Naive thymus-derived CD4-positive, alpha-beta T cell (primary cell): ENCODE measurements at regions not wholly inside any gene's neighbourhood (a gene's known extent, or its start where the extent isn't known, plus 50 kb on each side); places are given as distances from the start of the nearest gene placed in this dataset.

ENCODE experiments used
- ATAC-seq: fragments of 150-1000 bp; cut with Tn5 transposase; 2 replicates; pipeline ENCODE4 v1.10.0; 2021; ENCODE audit warnings: mild to moderate bottlenecking, moderate library complexity
- CTCF ChIA-PET: fragments of 350-600 bp; sonication (Branson Sonifier 250); formaldehyde crosslinking; loops from one replicate; lab custom pipeline; 2021; ENCODE audit warnings: antibody characterized with exemption; lab: Charles Lee
- POLR2A ChIA-PET: fragments of 350-600 bp; sonication (Branson Sonifier 250); formaldehyde crosslinking; loops from one replicate; lab custom pipeline; 2021; ENCODE audit warnings: antibody characterized with exemption, inconsistent platforms; lab: Charles Lee
- DNase-seq, 9 donors: peaks; one replicate each; pipeline versions ENCODE4 v3.0.0 to v3.0.0-alpha.2; 2020 to 2022; ENCODE audit warnings: mixed read lengths in 1 of 9
- H3K27ac ChIP-seq: one replicate; pipeline ENCODE4 v1.7.0; 2013; ENCODE audit warnings: mild to moderate bottlenecking, low read depth, low read length, moderate library complexity
- H3K27me3 ChIP-seq, 2 donors: one replicate each; pipeline ENCODE4 v1.7.0; 2013; ENCODE audit warnings: low read length in 2 of 2, mild to moderate bottlenecking in 2 of 2, moderate library complexity in 2 of 2; ENCODE audit not compliant: control insufficient read depth in 2 of 2, insufficient read depth in 2 of 2
- H3K36me3 ChIP-seq, 3 experiments: 1 replicate in 2 of 3; 2 replicates in 1 of 3; pipeline ENCODE4 v1.7.0; 2013; ENCODE audit warnings: low read length in 3 of 3, mild to moderate bottlenecking in 3 of 3, moderate library complexity in 1 of 3; ENCODE audit not compliant: insufficient read depth in 3 of 3, control insufficient read depth in 2 of 3
- H3K4me1 ChIP-seq, 2 donors: one replicate each; pipeline ENCODE4 v1.7.0; 2013; ENCODE audit warnings: low read length in 2 of 2, mild to moderate bottlenecking in 2 of 2, moderate library complexity in 1 of 2; ENCODE audit not compliant: control insufficient read depth in 2 of 2, insufficient read depth in 2 of 2
- H3K4me3 ChIP-seq: 2 replicates; pipeline ENCODE4 v1.7.0; 2013; ENCODE audit warnings: mild to moderate bottlenecking, low read length
- H3K9me3 ChIP-seq, 3 experiments: 1 replicate in 2 of 3; 2 replicates in 1 of 3; pipeline ENCODE4 v1.7.0; 2013; ENCODE audit warnings: low read length in 3 of 3; ENCODE audit not compliant: control insufficient read depth in 2 of 3
- H3K27ac Mint-ChIP-seq, 9 donors: one replicate each; pipeline ENCODE4 v1.8.0; 2020 to 2022; ENCODE audit warnings: mixed read lengths in 9 of 9, mild to moderate bottlenecking in 8 of 9, moderate library complexity in 5 of 9, inconsistent platforms in 2 of 9
- H3K27me3 Mint-ChIP-seq, 5 donors: one replicate each; pipeline ENCODE4 v1.8.0; 2021 to 2022; ENCODE audit warnings: mixed read lengths in 5 of 5, mild to moderate bottlenecking in 1 of 5
- H3K36me3 Mint-ChIP-seq, 5 donors: one replicate each; pipeline ENCODE4 v1.8.0; 2020 to 2022; ENCODE audit warnings: mixed read lengths in 5 of 5, mild to moderate bottlenecking in 3 of 5, inconsistent platforms in 1 of 5
- H3K4me1 Mint-ChIP-seq, 7 donors: one replicate each; pipeline ENCODE4 v1.8.0; 2020 to 2022; ENCODE audit warnings: mixed read lengths in 7 of 7, mild to moderate bottlenecking in 3 of 7, inconsistent platforms in 1 of 7
- H3K4me3 Mint-ChIP-seq, 10 donors: one replicate each; pipeline ENCODE4 v1.8.0; 2020 to 2022; ENCODE audit warnings: mild to moderate bottlenecking in 10 of 10, mixed read lengths in 10 of 10, moderate library complexity in 6 of 10, inconsistent platforms in 2 of 10
- H3K9me3 Mint-ChIP-seq, 11 donors: one replicate each; pipeline ENCODE4 v1.8.0; 2020 to 2022; ENCODE audit warnings: mixed read lengths in 11 of 11, mild to moderate bottlenecking in 4 of 11, inconsistent platforms in 1 of 11, moderate library complexity in 1 of 11
- intact Hi-C, 2 donors: fragments of 100-400 bp; cut with micrococcal nuclease; formaldehyde crosslinking; loops; one replicate each; pipeline ENCODE4 v1.15.1; 2023

DNA sequence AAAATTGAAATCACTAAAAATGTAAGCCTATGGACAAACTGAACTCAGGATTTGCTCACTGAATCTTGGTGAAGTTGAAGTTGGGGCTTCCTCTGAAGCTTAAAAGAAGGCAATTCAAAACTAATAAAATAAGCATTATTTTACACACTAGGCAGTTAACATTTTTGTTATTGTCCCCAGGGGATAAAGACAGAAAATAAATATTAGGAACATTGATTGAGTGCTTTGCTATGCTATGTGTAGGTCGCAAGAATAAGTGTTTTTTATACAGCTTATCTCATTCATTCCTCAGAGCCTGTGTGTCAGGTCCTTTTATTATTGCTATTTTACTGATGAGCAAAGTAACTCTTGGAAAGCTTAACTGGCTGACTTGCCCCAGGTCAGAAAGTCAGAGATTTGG is 82.2 kb downstream of the ZNF608 start:
- no peak overlapping the region for H3K4me3 Mint-ChIP-seq
- no peaks in the 10 kb centered on the region for H3K27me3 ChIP-seq
- no peak overlapping the region for H3K27ac Mint-ChIP-seq
- no peaks in the 10 kb centered on the region for H3K9me3 ChIP-seq
- ATAC-seq, result no peak
- intact Hi-C loops, result no loop called here
- H3K36me3 Mint-ChIP-seq, result no peaks in the 10 kb centered on the region
- H3K27me3 Mint-ChIP-seq, result peaks cover 11 to 38% (median 16%) of the 10 kb centered on the region in 5 donors
- peaks cover 0 to under 1% (median 0%) of the 10 kb centered on the region in 7 donors for H3K4me1 Mint-ChIP-seq
- H3K36me3 ChIP-seq, result no peaks in the 10 kb centered on the region
- no peak overlapping the region for H3K4me3 ChIP-seq
- H3K9me3 Mint-ChIP-seq, result peaks cover 0 to 1% (median 0%) of the 10 kb centered on the region in 11 donors
- DNase-seq, result no peak
- ChIA-PET POLR2A (no interaction called here), CTCF (no interaction called here)
- no peak overlapping the region for H3K27ac ChIP-seq
- H3K4me1 ChIP-seq, result no peaks in the 10 kb centered on the region

GRCh38 chr5:124663101-124663506 is 83.3 kb downstream of the ZNF608 start:
- no peak overlapping the region for H3K4me3 Mint-ChIP-seq
- no peaks in the 10 kb centered on the region for H3K36me3 Mint-ChIP-seq
- ATAC-seq (no peak), DNase-seq (no peak)
- no peaks in the 10 kb centered on the region for H3K9me3 Mint-ChIP-seq
- Histone ChIP-seq H3K27ac (no peak overlapping the region), H3K9me3 (no peaks in the 10 kb centered on the region), H3K36me3 (no peaks in the 10 kb centered on the region), H3K27me3 (no peaks in the 10 kb centered on the region), H3K4me1 (no peaks in the 10 kb centered on the region), H3K4me3 (no peak overlapping the region)
- no peak overlapping the region for H3K27ac Mint-ChIP-seq
- CTCF ChIA-PET, result no interaction called here
- peaks cover 0 to 4% (median 0%) of the 10 kb centered on the region in 7 donors for H3K4me1 Mint-ChIP-seq
- intact Hi-C loops, result no loop called here
- H3K27me3 Mint-ChIP-seq, result peaks cover 13 to 47% (median 20%) of the 10 kb centered on the region in 5 donors
- POLR2A ChIA-PET, result no interaction called here

DNA sequence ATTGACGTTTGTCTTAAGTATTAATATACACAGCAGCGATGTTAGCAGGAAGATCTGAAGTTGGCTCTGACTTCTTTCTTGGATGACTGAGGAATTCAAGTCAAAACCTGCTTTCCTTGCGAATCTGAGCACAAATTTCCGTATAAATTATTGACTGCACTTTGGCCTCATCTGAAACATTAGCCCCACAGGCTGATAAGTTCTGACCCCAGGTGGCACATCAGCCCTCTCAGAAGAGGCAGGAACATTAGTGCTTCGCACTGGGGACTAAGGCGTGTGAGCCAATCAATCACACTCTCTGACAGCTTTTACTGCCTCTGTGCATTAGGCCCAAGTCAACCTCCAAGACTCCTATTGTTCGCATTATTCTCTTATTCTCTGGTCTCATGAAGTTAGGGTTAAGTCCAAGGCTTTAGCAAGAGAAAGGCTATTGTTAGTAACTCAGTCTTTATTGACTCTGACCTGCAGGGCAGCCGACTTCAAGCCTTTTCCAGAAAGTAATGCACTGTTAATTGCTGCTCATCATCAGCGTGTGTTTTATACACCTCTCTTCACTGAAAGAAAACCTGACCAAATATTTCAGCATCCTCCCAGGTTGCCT is 84.2 kb downstream of the ZNF608 start:
- H3K9me3 Mint-ChIP-seq, result no peaks in the 10 kb centered on the region
- no peak for DNase-seq
- POLR2A ChIA-PET, result no interaction called here

DNA sequence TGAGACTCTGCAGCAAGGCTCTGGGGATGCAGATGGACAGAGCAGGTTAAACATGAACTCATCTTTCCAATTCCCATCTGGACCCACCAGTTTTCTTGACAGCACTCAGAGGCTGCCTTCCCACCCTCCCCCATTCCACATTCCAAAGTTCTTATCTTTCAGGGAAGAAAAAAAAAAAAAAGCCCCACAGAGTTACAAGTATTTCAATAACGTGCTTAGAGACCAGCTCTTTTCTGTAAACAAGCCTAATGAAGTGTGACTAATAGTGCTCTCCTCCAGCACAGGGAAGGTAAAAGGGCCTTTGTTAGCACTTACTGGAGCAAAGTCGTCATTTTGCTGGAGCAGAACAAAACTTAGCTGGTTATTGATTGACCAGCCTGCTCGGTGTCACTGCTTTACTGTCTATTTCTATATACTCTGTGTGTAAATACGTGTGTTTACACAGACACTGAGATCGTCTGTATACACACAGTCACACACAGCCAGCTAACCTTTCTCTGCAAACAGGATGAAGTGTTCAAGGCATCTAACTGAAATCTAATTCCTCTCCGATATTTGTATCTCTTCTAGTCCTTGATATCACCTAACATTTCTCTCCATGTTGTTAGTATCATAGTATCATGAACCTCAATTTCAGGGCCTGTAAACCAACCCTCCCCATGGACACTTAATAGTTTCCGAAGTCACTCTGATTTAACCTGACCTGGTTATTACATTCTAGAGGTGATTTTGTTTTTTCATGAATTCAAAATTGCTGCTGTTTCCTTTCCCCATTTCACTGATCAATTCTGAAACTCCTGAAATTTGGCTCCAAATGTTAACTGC is 84.9 kb downstream of the ZNF608 start:
- Histone ChIP-seq H3K4me1 (no peaks in the 10 kb centered on the region), H3K36me3 (no peaks in the 10 kb centered on the region), H3K9me3 (no peaks in the 10 kb centered on the region), H3K27ac (no peak overlapping the region), H3K4me3 (no peak overlapping the region), H3K27me3 (no peaks in the 10 kb centered on the region)
- Mint-ChIP-seq H3K27ac (no peak overlapping the region), H3K36me3 (no peaks in the 10 kb centered on the region), H3K4me3 (no peak overlapping the region), H3K9me3 (no peaks in the 10 kb centered on the region), H3K27me3 (peaks cover 13 to 47% (median 20%) of the 10 kb centered on the region in 5 donors), H3K4me1 (peaks cover 0 to 6% (median 0%) of the 10 kb centered on the region in 7 donors)
- intact Hi-C loops, result no loop called here
- DNase-seq, result no peak
- POLR2A ChIA-PET, result no interaction called here
- CTCF ChIA-PET, result no interaction called here
- ATAC-seq, result no peak

More for the DNA sequence above, 84.2 kb downstream of the ZNF608 start:
- Histone ChIP-seq H3K36me3 (no peaks in the 10 kb centered on the region), H3K4me3 (no peak overlapping the region), H3K9me3 (no peaks in the 10 kb centered on the region), H3K27ac (no peak overlapping the region), H3K4me1 (no peaks in the 10 kb centered on the region), H3K27me3 (no peaks in the 10 kb centered on the region)
- Mint-ChIP-seq H3K27ac (no peak overlapping the region), H3K36me3 (no peaks in the 10 kb centered on the region), H3K4me1 (peaks cover 0 to 6% (median 0%) of the 10 kb centered on the region in 7 donors), H3K27me3 (peaks cover 13 to 47% (median 20%) of the 10 kb centered on the region in 5 donors), H3K4me3 (no peak overlapping the region)
- no peak for ATAC-seq
- CTCF ChIA-PET, result no interaction called here
- intact Hi-C loops, result no loop called here

- Mint-ChIP-seq H3K36me3 (no peaks in the 10 kb centered on the region), H3K27me3 (peaks cover 13 to 47% (median 20%) of the 10 kb centered on the region in 5 donors), H3K9me3 (no peaks in the 10 kb centered on the region), H3K27ac (no peak overlapping the region), H3K4me1 (peaks cover 0 to 6% (median 0%) of the 10 kb centered on the region in 7 donors), H3K4me3 (no peak overlapping the region)
- H3K4me1 ChIP-seq, result no peaks in the 10 kb centered on the region
- ChIA-PET POLR2A (no interaction called here), CTCF (no interaction called here)
- intact Hi-C loops, result no loop called here
- H3K9me3 ChIP-seq, result no peaks in the 10 kb centered on the region
- no peak overlapping the region for H3K27ac ChIP-seq
- H3K36me3 ChIP-seq, result no peaks in the 10 kb centered on the region
- no peak for DNase-seq
- no peak overlapping the region for H3K4me3 ChIP-seq
- ATAC-seq, result no peak
- no peaks in the 10 kb centered on the region for H3K27me3 ChIP-seq
Observed at GRCh38 chr5:124660229-124661093, 86.0 kb downstream of the ZNF608 start.

DNA sequence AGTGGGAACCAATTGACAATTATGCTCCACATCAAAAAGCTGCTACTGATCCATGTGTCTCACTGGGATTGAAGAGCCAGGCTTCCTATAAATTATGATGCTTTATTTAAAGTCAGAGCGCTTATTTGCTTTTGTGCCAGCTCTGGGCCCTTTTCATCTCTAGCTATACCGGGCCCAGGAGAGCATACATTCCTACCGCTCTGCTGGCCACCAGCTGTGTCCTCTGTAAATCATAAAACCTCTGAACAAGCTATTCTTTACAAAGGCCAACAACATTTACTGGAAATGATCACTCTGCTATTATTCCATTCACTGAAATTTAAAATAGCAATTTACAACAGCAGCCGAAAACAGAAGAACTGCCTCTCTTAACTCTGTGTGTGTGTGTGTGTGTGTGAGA is 86.6 kb downstream of the ZNF608 start:
- no peaks in the 10 kb centered on the region for H3K9me3 Mint-ChIP-seq
- Histone ChIP-seq H3K4me3 (no peak overlapping the region), H3K36me3 (no peaks in the 10 kb centered on the region), H3K9me3 (no peaks in the 10 kb centered on the region), H3K4me1 (no peaks in the 10 kb centered on the region), H3K27ac (no peak overlapping the region), H3K27me3 (peaks cover 0 to 2% of the 10 kb centered on the region in 2 donors)
- H3K27me3 Mint-ChIP-seq, result peaks cover 13 to 47% (median 20%) of the 10 kb centered on the region in 5 donors
- ATAC-seq (no peak), DNase-seq (no peak)
- POLR2A ChIA-PET, result no interaction called here
- CTCF ChIA-PET, result no interaction called here
- peaks cover 0 to 6% (median 0%) of the 10 kb centered on the region in 7 donors for H3K4me1 Mint-ChIP-seq
- H3K4me3 Mint-ChIP-seq, result no peak overlapping the region
- no peak overlapping the region for H3K27ac Mint-ChIP-seq
- intact Hi-C loops, result no loop called here
- no peaks in the 10 kb centered on the region for H3K36me3 Mint-ChIP-seq
